Tibial nerve (tissue), 4 donors: ENCODE measurements at regions not wholly inside any gene's neighbourhood (a gene's known extent, or its start where the extent isn't known, plus 50 kb on each side); places are given as distances from the start of the nearest gene placed in this dataset.

Source experiments
- DNase-seq, 2 donors: peaks; one replicate each; pipeline ENCODE4 v3.0.0-alpha.2; 2019; ENCODE audit warnings: low spot score in 2 of 2
- H3K27ac ChIP-seq, 4 donors: fragments of 200-600 bp; sonication (generic) in 3 of 4; one replicate each; pipeline ENCODE4 v1.5.1; 2017 to 2019; ENCODE audit warnings: mild to moderate bottlenecking in 1 of 4
- H3K27me3 ChIP-seq, 2 donors: fragments of 200-600 bp; sonication (generic) in 1 of 2; one replicate each; pipeline versions ENCODE4 v1.5.1 to v1.6.0; 2017 to 2019
- H3K36me3 ChIP-seq, 3 donors: fragments of 200-600 bp; sonication (generic); one replicate each; pipeline ENCODE4 v1.5.1; 2018 to 2019
- H3K4me1 ChIP-seq, 4 donors: fragments of 200-600 bp; sonication (generic) in 3 of 4; one replicate each; pipeline ENCODE4 v1.5.1; 2017 to 2019
- H3K4me3 ChIP-seq, 4 donors: fragments of 200-600 bp; sonication (generic) in 3 of 4; one replicate each; pipeline ENCODE4 v1.5.1; 2017 to 2019; ENCODE audit warnings: mild to moderate bottlenecking in 1 of 4, moderate library complexity in 1 of 4
- H3K9me3 ChIP-seq, 4 donors: fragments of 200-600 bp; sonication (generic) in 3 of 4; one replicate each; pipeline ENCODE4 v1.5.1; 2017 to 2019
- EP300 ChIP-seq, 2 donors: sonication (generic); formaldehyde crosslinking; IDR thresholded peaks; one replicate each; pipeline ENCODE4 v1.6.1; 2017; ENCODE audit warnings: antibody characterized with exemption in 2 of 2, mild to moderate bottlenecking in 1 of 2
- POLR2A ChIP-seq, 2 donors: fragments of 450-650 bp; IDR thresholded peaks; one replicate each; pipeline ENCODE4 v1.6.1; 2017; ENCODE audit warnings: antibody characterized with exemption in 2 of 2, mild to moderate bottlenecking in 2 of 2, moderate library complexity in 2 of 2
- WGBS, 2 donors: methylation state at CpG; one replicate each; pipeline ENCODE4 v1.1.5; 2018; 5-methylcytosine and 5-hydroxymethylcytosine counted together
- TF ChIP-seq, protein P1 (sequence below), 5 experiments: fragments of 200-600 bp in 3 of 5; fragments of 450-650 bp in 2 of 5; sonication (generic) in 3 of 5; IDR thresholded peaks; one replicate each; pipeline ENCODE4 v1.5.1; 2016 to 2019; ENCODE audit warnings: antibody characterized with exemption in 5 of 5, mild to moderate bottlenecking in 3 of 5, moderate library complexity in 2 of 5

DNA sequence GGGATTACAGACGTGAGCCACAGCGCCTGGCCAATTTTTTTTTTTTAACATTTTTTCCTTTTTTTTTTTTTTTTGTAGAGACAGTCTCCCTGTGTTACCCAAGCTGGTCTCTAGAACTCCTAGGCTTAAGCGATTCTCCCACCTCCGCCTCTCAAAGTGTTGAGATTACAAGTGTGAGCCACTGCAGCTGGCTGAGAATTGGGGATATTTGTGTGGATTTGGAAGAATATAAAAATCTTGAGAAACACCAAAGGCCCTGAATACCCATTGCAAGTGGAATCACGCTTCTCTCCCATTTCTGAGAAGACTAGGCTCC, 79.9 kb upstream of the ABCC4 start:
- H3K4me1 ChIP-seq, result peaks cover 0 to 15% (median 0%) of the 10 kb centered on the region in 4 donors
- WGBS, 2 donors, result 50 to 64% methylated on average over 5 of the region's 5 CpGs
- H3K36me3 ChIP-seq, result no peaks in the 10 kb centered on the region
- TF ChIP-seq EP300 (IDR thresholded peaks at IDR 0.05) (no peak), POLR2A (IDR thresholded peaks at IDR 0.05) (no peak)
- TF ChIP-seq, protein P1, sequence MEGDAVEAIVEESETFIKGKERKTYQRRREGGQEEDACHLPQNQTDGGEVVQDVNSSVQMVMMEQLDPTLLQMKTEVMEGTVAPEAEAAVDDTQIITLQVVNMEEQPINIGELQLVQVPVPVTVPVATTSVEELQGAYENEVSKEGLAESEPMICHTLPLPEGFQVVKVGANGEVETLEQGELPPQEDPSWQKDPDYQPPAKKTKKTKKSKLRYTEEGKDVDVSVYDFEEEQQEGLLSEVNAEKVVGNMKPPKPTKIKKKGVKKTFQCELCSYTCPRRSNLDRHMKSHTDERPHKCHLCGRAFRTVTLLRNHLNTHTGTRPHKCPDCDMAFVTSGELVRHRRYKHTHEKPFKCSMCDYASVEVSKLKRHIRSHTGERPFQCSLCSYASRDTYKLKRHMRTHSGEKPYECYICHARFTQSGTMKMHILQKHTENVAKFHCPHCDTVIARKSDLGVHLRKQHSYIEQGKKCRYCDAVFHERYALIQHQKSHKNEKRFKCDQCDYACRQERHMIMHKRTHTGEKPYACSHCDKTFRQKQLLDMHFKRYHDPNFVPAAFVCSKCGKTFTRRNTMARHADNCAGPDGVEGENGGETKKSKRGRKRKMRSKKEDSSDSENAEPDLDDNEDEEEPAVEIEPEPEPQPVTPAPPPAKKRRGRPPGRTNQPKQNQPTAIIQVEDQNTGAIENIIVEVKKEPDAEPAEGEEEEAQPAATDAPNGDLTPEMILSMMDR (IDR thresholded peaks at IDR 0.05), result no peak
- H3K4me3 ChIP-seq, result no peak overlapping the region
- no peaks in the 10 kb centered on the region for H3K27me3 ChIP-seq
- DNase-seq, result no peak
- H3K27ac ChIP-seq, result no peak overlapping the region
- no peaks in the 10 kb centered on the region for H3K9me3 ChIP-seq

DNA sequence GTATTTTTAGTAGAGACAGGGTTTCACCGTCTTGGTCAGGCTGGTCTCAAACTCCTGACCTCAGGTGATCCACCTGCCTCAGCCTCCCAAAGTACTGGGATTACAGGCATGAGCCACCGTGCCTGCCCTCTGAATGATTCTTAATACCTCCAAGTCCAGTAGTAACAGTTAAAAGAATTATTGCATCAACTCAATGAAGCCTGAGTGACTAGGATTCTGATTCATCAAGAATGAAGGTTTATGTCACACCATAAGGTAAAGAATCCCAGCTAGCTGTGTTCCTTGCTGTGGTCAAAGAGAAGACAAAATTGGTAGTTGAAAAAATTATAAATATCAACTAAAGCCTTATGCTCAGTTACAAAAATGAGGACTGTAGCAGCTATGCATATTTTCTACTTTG, 81.2 kb upstream of the ABCC4 start:
- Histone ChIP-seq H3K4me3 (no peak overlapping the region), H3K9me3 (no peaks in the 10 kb centered on the region), H3K27ac (no peak overlapping the region), H3K36me3 (no peaks in the 10 kb centered on the region), H3K27me3 (no peaks in the 10 kb centered on the region), H3K4me1 (peaks cover 0 to 21% (median 0%) of the 10 kb centered on the region in 4 donors)
- WGBS, 2 donors, result 88 to 89% methylated on average over 2 of the region's 2 CpGs
- TF ChIP-seq EP300 (IDR thresholded peaks at IDR 0.05), result no peak
- TF ChIP-seq, protein P1 (IDR thresholded peaks at IDR 0.05), result no peak
- TF ChIP-seq POLR2A (IDR thresholded peaks at IDR 0.05), result no peak
- no peak for DNase-seq

DNA sequence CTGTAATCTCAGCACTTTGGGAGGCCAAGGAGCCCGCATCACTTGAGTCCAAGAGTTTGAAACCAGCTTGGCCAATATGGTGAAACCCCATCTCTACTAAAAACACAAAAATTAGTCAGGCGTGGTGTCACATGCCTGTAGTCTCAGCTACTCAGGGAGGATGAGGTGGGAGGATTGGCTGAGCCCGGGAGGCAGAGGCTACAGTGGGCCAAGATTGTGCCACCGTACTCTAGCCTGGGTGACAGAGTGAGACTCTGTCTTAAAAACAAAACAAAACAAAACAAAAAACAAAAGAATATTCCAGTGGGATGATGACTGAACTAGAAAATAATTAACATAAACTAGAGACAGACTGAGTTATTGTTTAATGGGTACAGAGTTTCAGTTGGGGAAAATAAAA, 81.7 kb upstream of the ABCC4 start:
- Histone ChIP-seq H3K27ac (no peak overlapping the region), H3K4me3 (no peak overlapping the region), H3K27me3 (no peaks in the 10 kb centered on the region), H3K4me1 (peaks cover 0 to 26% (median 0%) of the 10 kb centered on the region in 4 donors), H3K9me3 (no peaks in the 10 kb centered on the region), H3K36me3 (no peaks in the 10 kb centered on the region)
- no peak for DNase-seq
- 66% methylated on average over 4 of the region's 4 CpGs for WGBS, 2 donors
- TF ChIP-seq EP300 (IDR thresholded peaks at IDR 0.05), result no peak
- TF ChIP-seq POLR2A (IDR thresholded peaks at IDR 0.05), result no peak
- TF ChIP-seq, protein P1 (IDR thresholded peaks at IDR 0.05), result no peak

DNA sequence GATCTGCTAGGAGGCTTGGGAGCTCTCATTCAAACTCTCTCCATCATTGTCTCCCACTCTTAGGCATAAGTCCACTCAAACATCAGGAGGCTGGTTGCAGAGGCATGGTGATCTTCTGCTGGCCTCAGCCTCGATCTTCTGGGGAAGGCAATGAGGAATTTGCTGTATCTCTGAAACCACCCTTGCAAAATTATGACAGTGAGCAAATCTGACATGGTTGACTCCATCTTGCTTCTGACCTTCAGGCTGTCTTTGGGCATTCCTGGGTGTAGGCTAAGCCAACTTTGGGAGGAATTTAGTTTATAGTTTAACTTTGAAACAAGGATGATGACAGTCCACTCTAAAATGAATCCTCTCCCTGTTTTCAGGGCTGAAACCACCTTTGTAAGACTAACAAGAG, 84.1 kb upstream of the ABCC4 start:
- H3K36me3 ChIP-seq, result no peaks in the 10 kb centered on the region
- no peak for DNase-seq
- peaks cover 0 to 23% (median 0%) of the 10 kb centered on the region in 4 donors for H3K4me1 ChIP-seq
- TF ChIP-seq, protein P1 (IDR thresholded peaks at IDR 0.05), result no peak
- TF ChIP-seq EP300 (IDR thresholded peaks at IDR 0.05), result no peak
- TF ChIP-seq POLR2A (IDR thresholded peaks at IDR 0.05), result no peak
- H3K27me3 ChIP-seq, result no peaks in the 10 kb centered on the region
- H3K9me3 ChIP-seq, result no peaks in the 10 kb centered on the region
- H3K27ac ChIP-seq, result no peak overlapping the region
- H3K4me3 ChIP-seq, result no peak overlapping the region
- WGBS, 2 donors, result 64 to 69% methylated on average over 1 of the region's 1 CpG

DNA sequence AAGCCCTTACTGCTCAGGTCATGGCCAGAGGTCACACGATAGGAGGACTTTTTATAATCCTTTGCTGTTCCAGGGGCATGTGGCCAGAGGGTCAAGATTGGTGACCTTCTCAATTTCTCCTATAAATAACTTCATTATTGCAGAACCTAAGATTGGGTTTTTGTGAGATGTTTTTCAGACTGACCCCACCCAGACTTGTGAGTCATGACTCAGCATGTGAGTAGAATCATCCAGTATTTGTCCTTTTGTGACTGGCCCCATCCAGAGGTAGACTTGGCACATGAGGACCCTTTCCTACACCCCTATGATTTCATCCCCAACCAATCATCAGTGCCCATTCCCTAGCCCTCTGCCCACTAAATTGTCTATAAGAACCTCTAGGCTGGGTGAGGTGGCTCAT, 84.5 kb upstream of the ABCC4 start:
- TF ChIP-seq EP300 (IDR thresholded peaks at IDR 0.05), result no peak
- no peak for TF ChIP-seq POLR2A (IDR thresholded peaks at IDR 0.05)
- TF ChIP-seq, protein P1 (IDR thresholded peaks at IDR 0.05), result no peak
- Histone ChIP-seq H3K27me3 (no peaks in the 10 kb centered on the region), H3K36me3 (no peaks in the 10 kb centered on the region), H3K4me3 (no peak overlapping the region), H3K9me3 (no peaks in the 10 kb centered on the region), H3K4me1 (peaks cover 0 to 18% (median 0%) of the 10 kb centered on the region in 4 donors), H3K27ac (no peak overlapping the region)
- WGBS, 2 donors, result 39 to 47% methylated on average over 1 of the region's 1 CpG
- no peak for DNase-seq
